Calu3 (cell line): ENCODE measurements at regions not wholly inside any gene's neighbourhood (a gene's known extent, or its start where the extent isn't known, plus 50 kb on each side); places are given as distances from the start of the nearest gene placed in this dataset.

Experiments
- BruUV-seq: library from RNA; stranded (reverse); fragments of 400-500 nt; replicated peaks from 2 replicates; lab custom pipeline; 2021; lab: Mats Ljungman, UMichigan
- CTCF ChIA-PET: fragments of 300-600 bp; sonication (Branson Sonifier 250); formaldehyde crosslinking; loops from one replicate; lab custom pipeline; 2022; ENCODE audit warnings: antibody characterized with exemption; lab: Charles Lee
- DNase-seq: peaks from one replicate; pipeline ENCODE4 v3.0.0; 2022
- H3K27ac Mint-ChIP-seq: one replicate; pipeline ENCODE4 v1.8.0; 2022; ENCODE audit warnings: mixed read lengths; ENCODE audit not compliant: unreplicated experiment
- H3K27me3 Mint-ChIP-seq: one replicate; pipeline ENCODE4 v1.8.0; 2022; ENCODE audit warnings: mixed read lengths; ENCODE audit not compliant: unreplicated experiment
- H3K36me3 Mint-ChIP-seq: one replicate; pipeline ENCODE4 v1.8.0; 2022; ENCODE audit warnings: mild to moderate bottlenecking, moderate library complexity, mixed read lengths; ENCODE audit not compliant: insufficient read depth, unreplicated experiment
- H3K4me1 Mint-ChIP-seq: one replicate; pipeline ENCODE4 v1.8.0; 2022; ENCODE audit warnings: mild to moderate bottlenecking, low read depth, mixed read lengths; ENCODE audit not compliant: unreplicated experiment
- H3K4me3 Mint-ChIP-seq: one replicate; pipeline ENCODE4 v1.8.0; 2022; ENCODE audit warnings: mild to moderate bottlenecking, low read depth, moderate library complexity, mixed read lengths; ENCODE audit not compliant: unreplicated experiment
- H3K9me3 Mint-ChIP-seq: one replicate; pipeline ENCODE4 v1.8.0; 2022; ENCODE audit warnings: low read depth, mixed read lengths; ENCODE audit not compliant: unreplicated experiment
- CTCF ChIP-seq: fragments of 200-600 bp; IDR thresholded peaks from one replicate; pipeline ENCODE4 v1.8.0; 2022; ENCODE audit warnings: antibody characterized with exemption; ENCODE audit not compliant: unreplicated experiment
- intact Hi-C: fragments of 100-400 bp; cut with micrococcal nuclease; formaldehyde crosslinking; loops from one replicate; pipeline ENCODE4 v1.10.0; 2022; ENCODE audit not compliant: unreplicated experiment

- CTCF ChIA-PET, result no interaction called here
- no peaks in the 10 kb centered on the region for H3K4me1 Mint-ChIP-seq
- no TSS peak for BruUV-seq
- DNase-seq, result no peak
- H3K27ac Mint-ChIP-seq, result no peak overlapping the region
- no peak overlapping the region for H3K4me3 Mint-ChIP-seq
- peaks cover 2% of the 10 kb centered on the region for H3K9me3 Mint-ChIP-seq
- H3K36me3 Mint-ChIP-seq, result no peaks in the 10 kb centered on the region
- peaks cover 90% of the 10 kb centered on the region for H3K27me3 Mint-ChIP-seq
- no peak for TF ChIP-seq CTCF
- intact Hi-C loops, result no loop called here
These were observed 196.5 kb upstream of the PIK3C3 start for GRCh38 chr18:41758534-41758933.

- TF ChIP-seq CTCF, result no peak
- DNase-seq, result no peak
- Mint-ChIP-seq H3K4me3 (no peak overlapping the region), H3K27ac (no peak overlapping the region), H3K9me3 (peaks cover 2% of the 10 kb centered on the region), H3K4me1 (no peaks in the 10 kb centered on the region), H3K27me3 (peaks cover 77% of the 10 kb centered on the region), H3K36me3 (no peaks in the 10 kb centered on the region)
- intact Hi-C loops, result no loop called here
- CTCF ChIA-PET, result no interaction called here
- BruUV-seq, result no TSS peak
These were observed 198.9 kb upstream of the PIK3C3 start for GRCh38 chr18:41756141-41756540.

GRCh38 chr18:41754332-41754731 lies 200.7 kb upstream of the PIK3C3 start:
- Mint-ChIP-seq H3K27me3 (peaks cover 58% of the 10 kb centered on the region), H3K4me3 (no peak overlapping the region), H3K9me3 (peaks cover 2% of the 10 kb centered on the region), H3K36me3 (no peaks in the 10 kb centered on the region), H3K4me1 (no peaks in the 10 kb centered on the region), H3K27ac (no peak overlapping the region)
- intact Hi-C loops, result no loop called here
- DNase-seq, result no peak
- no TSS peak for BruUV-seq
- TF ChIP-seq CTCF, result no peak
- CTCF ChIA-PET, result no interaction called here

- no peak overlapping the region for H3K27ac Mint-ChIP-seq
- TF ChIP-seq CTCF, result no peak
- BruUV-seq, result no TSS peak
- peaks cover 55% of the 10 kb centered on the region for H3K27me3 Mint-ChIP-seq
- peaks cover 2% of the 10 kb centered on the region for H3K9me3 Mint-ChIP-seq
- no peak for DNase-seq
- no peak overlapping the region for H3K4me3 Mint-ChIP-seq
- H3K4me1 Mint-ChIP-seq, result no peaks in the 10 kb centered on the region
- CTCF ChIA-PET, result no interaction called here
- no peaks in the 10 kb centered on the region for H3K36me3 Mint-ChIP-seq
- intact Hi-C loops, result no loop called here
These were observed 201.2 kb upstream of the PIK3C3 start for GRCh38 chr18:41753826-41754225.

- H3K9me3 Mint-ChIP-seq, result peaks cover 2% of the 10 kb centered on the region
- peaks cover 52% of the 10 kb centered on the region for H3K27me3 Mint-ChIP-seq
- no peaks in the 10 kb centered on the region for H3K36me3 Mint-ChIP-seq
- no peak for DNase-seq
- intact Hi-C loops, result no loop called here
- H3K4me1 Mint-ChIP-seq, result no peaks in the 10 kb centered on the region
- CTCF ChIA-PET, result interaction anchor here (0.6 kb wide), 1 partner anchor 37 kb away, joined by 3 read pairs; no protein-coding TSS in a partner anchor
- H3K27ac Mint-ChIP-seq, result no peak overlapping the region
- no TSS peak for BruUV-seq
- no peak for TF ChIP-seq CTCF
- H3K4me3 Mint-ChIP-seq, result no peak overlapping the region
These were observed 202.2 kb upstream of the PIK3C3 start for GRCh38 chr18:41752826-41753225.
